ENCODE measurements at regions not wholly inside any gene's neighbourhood (a gene's known extent, or its start where the extent isn't known, plus 50 kb on each side); places are given as distances from the start of the nearest gene placed in this dataset.

DNA sequence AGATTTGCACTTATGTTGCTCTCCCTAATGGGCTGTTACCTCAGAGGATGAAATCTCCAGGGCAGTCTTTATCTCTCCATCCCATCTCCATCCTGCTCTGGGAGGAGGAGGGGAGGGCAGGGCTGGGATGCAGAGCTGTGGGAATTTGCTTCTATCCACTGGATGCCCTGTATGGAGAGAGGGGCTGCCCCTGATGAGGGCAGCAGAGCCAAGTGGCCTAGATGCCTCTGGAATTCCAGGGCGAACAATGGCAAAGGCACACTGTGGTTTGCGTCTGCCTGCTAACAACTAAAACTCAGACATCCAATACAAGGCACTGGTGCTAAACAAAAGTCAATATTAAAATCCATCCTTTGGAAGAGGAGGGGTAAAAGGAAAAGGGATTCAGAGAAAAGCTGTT is 165.1 kb downstream of the COG6 start:
- TF ChIP-seq, protein P1, sequence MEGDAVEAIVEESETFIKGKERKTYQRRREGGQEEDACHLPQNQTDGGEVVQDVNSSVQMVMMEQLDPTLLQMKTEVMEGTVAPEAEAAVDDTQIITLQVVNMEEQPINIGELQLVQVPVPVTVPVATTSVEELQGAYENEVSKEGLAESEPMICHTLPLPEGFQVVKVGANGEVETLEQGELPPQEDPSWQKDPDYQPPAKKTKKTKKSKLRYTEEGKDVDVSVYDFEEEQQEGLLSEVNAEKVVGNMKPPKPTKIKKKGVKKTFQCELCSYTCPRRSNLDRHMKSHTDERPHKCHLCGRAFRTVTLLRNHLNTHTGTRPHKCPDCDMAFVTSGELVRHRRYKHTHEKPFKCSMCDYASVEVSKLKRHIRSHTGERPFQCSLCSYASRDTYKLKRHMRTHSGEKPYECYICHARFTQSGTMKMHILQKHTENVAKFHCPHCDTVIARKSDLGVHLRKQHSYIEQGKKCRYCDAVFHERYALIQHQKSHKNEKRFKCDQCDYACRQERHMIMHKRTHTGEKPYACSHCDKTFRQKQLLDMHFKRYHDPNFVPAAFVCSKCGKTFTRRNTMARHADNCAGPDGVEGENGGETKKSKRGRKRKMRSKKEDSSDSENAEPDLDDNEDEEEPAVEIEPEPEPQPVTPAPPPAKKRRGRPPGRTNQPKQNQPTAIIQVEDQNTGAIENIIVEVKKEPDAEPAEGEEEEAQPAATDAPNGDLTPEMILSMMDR (conservative IDR thresholded peaks at IDR 0.05; ENCODE audit: low read depth in 2 of 2): no peak; a peak in 1 of 4 replicates
- TF ChIP-seq, protein P2, sequence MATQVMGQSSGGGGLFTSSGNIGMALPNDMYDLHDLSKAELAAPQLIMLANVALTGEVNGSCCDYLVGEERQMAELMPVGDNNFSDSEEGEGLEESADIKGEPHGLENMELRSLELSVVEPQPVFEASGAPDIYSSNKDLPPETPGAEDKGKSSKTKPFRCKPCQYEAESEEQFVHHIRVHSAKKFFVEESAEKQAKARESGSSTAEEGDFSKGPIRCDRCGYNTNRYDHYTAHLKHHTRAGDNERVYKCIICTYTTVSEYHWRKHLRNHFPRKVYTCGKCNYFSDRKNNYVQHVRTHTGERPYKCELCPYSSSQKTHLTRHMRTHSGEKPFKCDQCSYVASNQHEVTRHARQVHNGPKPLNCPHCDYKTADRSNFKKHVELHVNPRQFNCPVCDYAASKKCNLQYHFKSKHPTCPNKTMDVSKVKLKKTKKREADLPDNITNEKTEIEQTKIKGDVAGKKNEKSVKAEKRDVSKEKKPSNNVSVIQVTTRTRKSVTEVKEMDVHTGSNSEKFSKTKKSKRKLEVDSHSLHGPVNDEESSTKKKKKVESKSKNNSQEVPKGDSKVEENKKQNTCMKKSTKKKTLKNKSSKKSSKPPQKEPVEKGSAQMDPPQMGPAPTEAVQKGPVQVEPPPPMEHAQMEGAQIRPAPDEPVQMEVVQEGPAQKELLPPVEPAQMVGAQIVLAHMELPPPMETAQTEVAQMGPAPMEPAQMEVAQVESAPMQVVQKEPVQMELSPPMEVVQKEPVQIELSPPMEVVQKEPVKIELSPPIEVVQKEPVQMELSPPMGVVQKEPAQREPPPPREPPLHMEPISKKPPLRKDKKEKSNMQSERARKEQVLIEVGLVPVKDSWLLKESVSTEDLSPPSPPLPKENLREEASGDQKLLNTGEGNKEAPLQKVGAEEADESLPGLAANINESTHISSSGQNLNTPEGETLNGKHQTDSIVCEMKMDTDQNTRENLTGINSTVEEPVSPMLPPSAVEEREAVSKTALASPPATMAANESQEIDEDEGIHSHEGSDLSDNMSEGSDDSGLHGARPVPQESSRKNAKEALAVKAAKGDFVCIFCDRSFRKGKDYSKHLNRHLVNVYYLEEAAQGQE (IDR thresholded peaks at IDR 0.05; ENCODE audit: unreplicated experiment): no peak
- no peak for TF ChIP-seq EZH2 (IDR thresholded peaks at IDR 0.05; ENCODE audit: low read depth, unreplicated experiment)
- no peak for TF ChIP-seq NANOG (IDR thresholded peaks at IDR 0.05; ENCODE audit: borderline replicate concordance)
- TF ChIP-seq POLR2AphosphoS5 (IDR thresholded peaks at IDR 0.05; ENCODE audit: low read depth): no peak
- TF ChIP-seq, protein P3, sequence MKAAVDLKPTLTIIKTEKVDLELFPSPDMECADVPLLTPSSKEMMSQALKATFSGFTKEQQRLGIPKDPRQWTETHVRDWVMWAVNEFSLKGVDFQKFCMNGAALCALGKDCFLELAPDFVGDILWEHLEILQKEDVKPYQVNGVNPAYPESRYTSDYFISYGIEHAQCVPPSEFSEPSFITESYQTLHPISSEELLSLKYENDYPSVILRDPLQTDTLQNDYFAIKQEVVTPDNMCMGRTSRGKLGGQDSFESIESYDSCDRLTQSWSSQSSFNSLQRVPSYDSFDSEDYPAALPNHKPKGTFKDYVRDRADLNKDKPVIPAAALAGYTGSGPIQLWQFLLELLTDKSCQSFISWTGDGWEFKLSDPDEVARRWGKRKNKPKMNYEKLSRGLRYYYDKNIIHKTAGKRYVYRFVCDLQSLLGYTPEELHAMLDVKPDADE (IDR thresholded peaks at IDR 0.05): no peak

All from GM23338 (cell line).